ENCODE measurements at regions not wholly inside any gene's neighbourhood (a gene's known extent, or its start where the extent isn't known, plus 50 kb on each side); places are given as distances from the start of the nearest gene placed in this dataset.

DNA sequence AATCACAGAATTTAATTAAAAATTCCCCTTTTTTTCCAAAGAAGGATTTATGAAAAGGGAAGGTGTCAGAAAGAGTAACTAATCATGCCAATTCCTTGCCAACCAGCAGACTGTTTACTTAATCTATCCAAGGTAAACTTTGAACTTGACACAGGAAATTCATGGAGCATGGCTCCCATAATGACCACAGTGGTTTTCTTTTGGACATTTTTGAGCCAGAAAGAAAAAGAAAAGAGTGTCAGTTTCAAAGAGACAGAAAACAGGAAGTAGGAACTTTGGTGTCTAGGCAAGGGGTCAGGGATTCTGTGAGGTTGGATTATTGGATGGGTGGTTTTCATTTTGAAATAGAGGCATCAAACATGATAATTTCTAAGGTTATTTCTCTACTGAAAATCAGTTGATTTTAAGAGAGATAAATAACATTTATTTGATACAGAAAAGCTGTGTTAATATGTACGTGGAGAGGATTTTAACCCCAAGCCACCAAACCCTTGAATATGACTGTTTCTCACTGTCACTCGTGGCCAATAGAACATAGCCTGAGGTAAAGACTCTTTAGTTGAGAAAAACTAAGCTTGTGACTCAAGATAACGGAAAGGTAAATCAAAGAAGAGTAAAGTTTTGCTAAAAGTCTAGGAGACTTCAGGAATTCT, 196.1 kb downstream of the TTC6 start (continued):
- TF ChIP-seq, protein P1, sequence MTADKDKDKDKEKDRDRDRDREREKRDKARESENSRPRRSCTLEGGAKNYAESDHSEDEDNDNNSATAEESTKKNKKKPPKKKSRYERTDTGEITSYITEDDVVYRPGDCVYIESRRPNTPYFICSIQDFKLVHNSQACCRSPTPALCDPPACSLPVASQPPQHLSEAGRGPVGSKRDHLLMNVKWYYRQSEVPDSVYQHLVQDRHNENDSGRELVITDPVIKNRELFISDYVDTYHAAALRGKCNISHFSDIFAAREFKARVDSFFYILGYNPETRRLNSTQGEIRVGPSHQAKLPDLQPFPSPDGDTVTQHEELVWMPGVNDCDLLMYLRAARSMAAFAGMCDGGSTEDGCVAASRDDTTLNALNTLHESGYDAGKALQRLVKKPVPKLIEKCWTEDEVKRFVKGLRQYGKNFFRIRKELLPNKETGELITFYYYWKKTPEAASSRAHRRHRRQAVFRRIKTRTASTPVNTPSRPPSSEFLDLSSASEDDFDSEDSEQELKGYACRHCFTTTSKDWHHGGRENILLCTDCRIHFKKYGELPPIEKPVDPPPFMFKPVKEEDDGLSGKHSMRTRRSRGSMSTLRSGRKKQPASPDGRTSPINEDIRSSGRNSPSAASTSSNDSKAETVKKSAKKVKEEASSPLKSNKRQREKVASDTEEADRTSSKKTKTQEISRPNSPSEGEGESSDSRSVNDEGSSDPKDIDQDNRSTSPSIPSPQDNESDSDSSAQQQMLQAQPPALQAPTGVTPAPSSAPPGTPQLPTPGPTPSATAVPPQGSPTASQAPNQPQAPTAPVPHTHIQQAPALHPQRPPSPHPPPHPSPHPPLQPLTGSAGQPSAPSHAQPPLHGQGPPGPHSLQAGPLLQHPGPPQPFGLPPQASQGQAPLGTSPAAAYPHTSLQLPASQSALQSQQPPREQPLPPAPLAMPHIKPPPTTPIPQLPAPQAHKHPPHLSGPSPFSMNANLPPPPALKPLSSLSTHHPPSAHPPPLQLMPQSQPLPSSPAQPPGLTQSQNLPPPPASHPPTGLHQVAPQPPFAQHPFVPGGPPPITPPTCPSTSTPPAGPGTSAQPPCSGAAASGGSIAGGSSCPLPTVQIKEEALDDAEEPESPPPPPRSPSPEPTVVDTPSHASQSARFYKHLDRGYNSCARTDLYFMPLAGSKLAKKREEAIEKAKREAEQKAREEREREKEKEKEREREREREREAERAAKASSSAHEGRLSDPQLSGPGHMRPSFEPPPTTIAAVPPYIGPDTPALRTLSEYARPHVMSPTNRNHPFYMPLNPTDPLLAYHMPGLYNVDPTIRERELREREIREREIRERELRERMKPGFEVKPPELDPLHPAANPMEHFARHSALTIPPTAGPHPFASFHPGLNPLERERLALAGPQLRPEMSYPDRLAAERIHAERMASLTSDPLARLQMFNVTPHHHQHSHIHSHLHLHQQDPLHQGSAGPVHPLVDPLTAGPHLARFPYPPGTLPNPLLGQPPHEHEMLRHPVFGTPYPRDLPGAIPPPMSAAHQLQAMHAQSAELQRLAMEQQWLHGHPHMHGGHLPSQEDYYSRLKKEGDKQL (CRISPR knock-in tag; IDR thresholded peaks at IDR 0.05; ENCODE audit: low read depth): peak; percentile 79
- TF ChIP-seq MAF1 (CRISPR knock-in tag; IDR thresholded peaks at IDR 0.05; ENCODE audit: borderline replicate concordance) (no peak), TBL1XR1 (IDR thresholded peaks at IDR 0.05; ENCODE audit: borderline replicate concordance, low read length, partially characterized antibody) (peak; percentile 92), ZNF367 (CRISPR knock-in tag; IDR thresholded peaks at IDR 0.05; ENCODE audit: borderline replicate concordance) (no peak), DR1 (CRISPR knock-in tag; IDR thresholded peaks at IDR 0.05) (no peak), FOXO1 (CRISPR knock-in tag; IDR thresholded peaks at IDR 0.05) (peak; percentile 91; the same call in 1 of the 2 replicates), FOXP1 (IDR thresholded peaks at IDR 0.05) (0 out of 2 replicates have a peak, but pooled peaks have one; percentile 35), FOXP1 (CRISPR knock-in tag; IDR thresholded peaks at IDR 0.05) (peak; percentile 94), ZNF556 (CRISPR knock-in tag; IDR thresholded peaks at IDR 0.05; ENCODE audit: borderline replicate concordance) (peak; percentile 84; the same call in 1 of the 2 replicates), SMAD3 (CRISPR knock-in tag; IDR thresholded peaks at IDR 0.05) (peak; percentile 98), ZNF577 (CRISPR knock-in tag; IDR thresholded peaks at IDR 0.05; ENCODE audit: borderline replicate concordance, low read depth) (no peak)
- TF ChIP-seq, protein P2, sequence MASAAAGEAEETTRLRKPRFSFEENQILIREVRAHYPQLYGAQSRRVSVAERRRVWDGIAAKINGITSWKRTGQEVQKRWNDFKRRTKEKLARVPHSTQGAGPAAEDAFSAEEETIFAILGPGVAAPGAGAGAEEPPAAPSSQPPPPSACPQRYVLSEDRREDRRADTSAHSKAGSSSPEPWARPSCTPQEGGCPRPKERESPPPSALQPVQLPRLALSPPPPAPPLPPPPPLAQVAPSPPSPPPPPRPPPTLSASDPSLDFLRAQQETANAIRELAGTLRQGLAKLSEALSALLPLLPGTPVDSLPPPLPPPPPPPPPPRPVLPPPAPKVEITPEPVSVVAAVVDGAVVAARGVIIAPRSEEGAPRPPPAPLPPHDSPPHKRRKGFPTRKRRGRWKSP (CRISPR knock-in tag; IDR thresholded peaks at IDR 0.05): no peak
- TF ChIP-seq, protein P3, sequence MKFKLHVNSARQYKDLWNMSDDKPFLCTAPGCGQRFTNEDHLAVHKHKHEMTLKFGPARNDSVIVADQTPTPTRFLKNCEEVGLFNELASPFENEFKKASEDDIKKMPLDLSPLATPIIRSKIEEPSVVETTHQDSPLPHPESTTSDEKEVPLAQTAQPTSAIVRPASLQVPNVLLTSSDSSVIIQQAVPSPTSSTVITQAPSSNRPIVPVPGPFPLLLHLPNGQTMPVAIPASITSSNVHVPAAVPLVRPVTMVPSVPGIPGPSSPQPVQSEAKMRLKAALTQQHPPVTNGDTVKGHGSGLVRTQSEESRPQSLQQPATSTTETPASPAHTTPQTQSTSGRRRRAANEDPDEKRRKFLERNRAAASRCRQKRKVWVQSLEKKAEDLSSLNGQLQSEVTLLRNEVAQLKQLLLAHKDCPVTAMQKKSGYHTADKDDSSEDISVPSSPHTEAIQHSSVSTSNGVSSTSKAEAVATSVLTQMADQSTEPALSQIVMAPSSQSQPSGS (CRISPR knock-in tag; IDR thresholded peaks at IDR 0.05): peak; percentile 75; the same call in 1 of the 2 replicates
- TF ChIP-seq, protein P4, sequence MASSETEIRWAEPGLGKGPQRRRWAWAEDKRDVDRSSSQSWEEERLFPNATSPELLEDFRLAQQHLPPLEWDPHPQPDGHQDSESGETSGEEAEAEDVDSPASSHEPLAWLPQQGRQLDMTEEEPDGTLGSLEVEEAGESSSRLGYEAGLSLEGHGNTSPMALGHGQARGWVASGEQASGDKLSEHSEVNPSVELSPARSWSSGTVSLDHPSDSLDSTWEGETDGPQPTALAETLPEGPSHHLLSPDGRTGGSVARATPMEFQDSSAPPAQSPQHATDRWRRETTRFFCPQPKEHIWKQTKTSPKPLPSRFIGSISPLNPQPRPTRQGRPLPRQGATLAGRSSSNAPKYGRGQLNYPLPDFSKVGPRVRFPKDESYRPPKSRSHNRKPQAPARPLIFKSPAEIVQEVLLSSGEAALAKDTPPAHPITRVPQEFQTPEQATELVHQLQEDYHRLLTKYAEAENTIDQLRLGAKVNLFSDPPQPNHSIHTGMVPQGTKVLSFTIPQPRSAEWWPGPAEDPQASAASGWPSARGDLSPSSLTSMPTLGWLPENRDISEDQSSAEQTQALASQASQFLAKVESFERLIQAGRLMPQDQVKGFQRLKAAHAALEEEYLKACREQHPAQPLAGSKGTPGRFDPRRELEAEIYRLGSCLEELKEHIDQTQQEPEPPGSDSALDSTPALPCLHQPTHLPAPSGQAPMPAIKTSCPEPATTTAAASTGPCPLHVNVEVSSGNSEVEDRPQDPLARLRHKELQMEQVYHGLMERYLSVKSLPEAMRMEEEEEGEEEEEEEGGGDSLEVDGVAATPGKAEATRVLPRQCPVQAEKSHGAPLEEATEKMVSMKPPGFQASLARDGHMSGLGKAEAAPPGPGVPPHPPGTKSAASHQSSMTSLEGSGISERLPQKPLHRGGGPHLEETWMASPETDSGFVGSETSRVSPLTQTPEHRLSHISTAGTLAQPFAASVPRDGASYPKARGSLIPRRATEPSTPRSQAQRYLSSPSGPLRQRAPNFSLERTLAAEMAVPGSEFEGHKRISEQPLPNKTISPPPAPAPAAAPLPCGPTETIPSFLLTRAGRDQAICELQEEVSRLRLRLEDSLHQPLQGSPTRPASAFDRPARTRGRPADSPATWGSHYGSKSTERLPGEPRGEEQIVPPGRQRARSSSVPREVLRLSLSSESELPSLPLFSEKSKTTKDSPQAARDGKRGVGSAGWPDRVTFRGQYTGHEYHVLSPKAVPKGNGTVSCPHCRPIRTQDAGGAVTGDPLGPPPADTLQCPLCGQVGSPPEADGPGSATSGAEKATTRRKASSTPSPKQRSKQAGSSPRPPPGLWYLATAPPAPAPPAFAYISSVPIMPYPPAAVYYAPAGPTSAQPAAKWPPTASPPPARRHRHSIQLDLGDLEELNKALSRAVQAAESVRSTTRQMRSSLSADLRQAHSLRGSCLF (CRISPR knock-in tag; IDR thresholded peaks at IDR 0.05; ENCODE audit: borderline replicate concordance): no peak
- TF ChIP-seq, protein P5, sequence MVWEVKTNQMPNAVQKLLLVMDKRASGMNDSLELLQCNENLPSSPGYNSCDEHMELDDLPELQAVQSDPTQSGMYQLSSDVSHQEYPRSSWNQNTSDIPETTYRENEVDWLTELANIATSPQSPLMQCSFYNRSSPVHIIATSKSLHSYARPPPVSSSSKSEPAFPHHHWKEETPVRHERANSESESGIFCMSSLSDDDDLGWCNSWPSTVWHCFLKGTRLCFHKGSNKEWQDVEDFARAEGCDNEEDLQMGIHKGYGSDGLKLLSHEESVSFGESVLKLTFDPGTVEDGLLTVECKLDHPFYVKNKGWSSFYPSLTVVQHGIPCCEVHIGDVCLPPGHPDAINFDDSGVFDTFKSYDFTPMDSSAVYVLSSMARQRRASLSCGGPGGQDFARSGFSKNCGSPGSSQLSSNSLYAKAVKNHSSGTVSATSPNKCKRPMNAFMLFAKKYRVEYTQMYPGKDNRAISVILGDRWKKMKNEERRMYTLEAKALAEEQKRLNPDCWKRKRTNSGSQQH (CRISPR knock-in tag; IDR thresholded peaks at IDR 0.05; ENCODE audit: low read depth): peak; percentile 27; the same call in 1 of the 2 replicates
